ENCODE measurements at regions not wholly inside any gene's neighbourhood (a gene's known extent, or its start where the extent isn't known, plus 50 kb on each side); places are given as distances from the start of the nearest gene placed in this dataset.
"Not testable (repeated sequence)": the region's sequence is repeated elsewhere in the genome, so short reads cannot be mapped to it uniquely, and the experiment has no call there.

- no peak for DNase-seq (ENCODE audit: low read depth, low spot score)
These were observed 52.6 kb upstream of the SP8 start for GRCh38 chr7:20839196-20839735.

- no peak for DNase-seq (ENCODE audit: low read depth, low spot score)
These were observed 53.3 kb upstream of the SP8 start for GRCh38 chr7:20839987-20840386.

DNA sequence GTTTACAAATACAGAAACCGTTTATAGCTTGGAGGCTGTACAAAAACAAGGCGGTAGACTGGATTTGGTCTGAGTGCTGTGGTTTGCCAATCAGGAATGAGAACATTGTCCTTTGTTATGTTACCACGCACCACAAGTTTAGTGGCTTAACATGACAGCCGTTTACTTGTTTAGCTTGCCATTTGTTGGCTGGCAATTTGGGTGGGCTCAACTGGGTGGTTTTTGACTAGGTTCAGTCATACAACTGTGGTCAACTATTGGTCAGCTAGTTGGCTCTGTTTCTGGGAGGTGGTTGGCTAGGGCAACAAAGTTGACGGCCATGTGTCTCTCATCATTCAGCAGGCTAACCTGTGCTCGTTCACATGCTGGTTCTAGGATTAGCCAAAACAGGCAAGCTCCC, 60.1 kb upstream of the SP8 start:
- no peak for DNase-seq (ENCODE audit: low read depth, low spot score)

GRCh38 chr7:20858951-20859350, 72.3 kb upstream of the SP8 start:
- no peak for DNase-seq (ENCODE audit: low read depth, low spot score)

- DNase-seq (ENCODE audit: low read depth, low spot score) = no peak
These were observed 74.8 kb upstream of the SP8 start for GRCh38 chr7:20861468-20861867.

- DNase-seq (ENCODE audit: low read depth, low spot score) = no peak
These were observed 75.9 kb upstream of the SP8 start for GRCh38 chr7:20862554-20862953.

GRCh38 chr7:20864221-20864620, 77.5 kb upstream of the SP8 start:
- no peak for DNase-seq (ENCODE audit: low read depth, low spot score)

- no peak for DNase-seq (ENCODE audit: low read depth, low spot score)
These were observed 79.0 kb upstream of the SP8 start for GRCh38 chr7:20865684-20866083.

DNA sequence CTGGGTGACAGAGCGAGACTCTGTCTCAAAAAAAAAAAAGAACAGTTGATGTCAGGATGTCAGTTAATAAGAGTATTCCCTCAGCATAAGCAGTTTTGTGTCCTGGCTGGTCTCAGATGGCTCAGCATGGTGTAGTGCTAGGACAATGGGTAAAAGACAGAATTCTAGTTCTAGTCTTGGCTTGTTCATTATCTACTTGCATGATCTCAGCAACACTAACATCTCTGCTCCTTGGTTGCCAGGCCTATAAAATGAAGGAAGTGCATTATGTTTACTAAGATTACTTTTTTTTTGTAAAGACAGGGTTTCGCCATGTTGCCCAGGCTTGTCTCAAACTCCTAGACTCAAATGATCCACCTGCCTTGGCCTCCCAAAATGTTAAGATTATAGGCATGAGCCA, 84.3 kb upstream of the SP8 start:
- DNase-seq (ENCODE audit: low read depth, low spot score) = no peak

GRCh38 chr7:20892776-20893175, 106.1 kb upstream of the SP8 start:
- DNase-seq (ENCODE audit: low read depth, low spot score) = no peak

GRCh38 chr7:20894806-20895205, 108.1 kb upstream of the SP8 start:
- DNase-seq (ENCODE audit: low read depth, low spot score) = no peak

GRCh38 chr7:20895563-20895962, 108.9 kb upstream of the SP8 start:
- DNase-seq (ENCODE audit: low read depth, low spot score) = no peak

DNA sequence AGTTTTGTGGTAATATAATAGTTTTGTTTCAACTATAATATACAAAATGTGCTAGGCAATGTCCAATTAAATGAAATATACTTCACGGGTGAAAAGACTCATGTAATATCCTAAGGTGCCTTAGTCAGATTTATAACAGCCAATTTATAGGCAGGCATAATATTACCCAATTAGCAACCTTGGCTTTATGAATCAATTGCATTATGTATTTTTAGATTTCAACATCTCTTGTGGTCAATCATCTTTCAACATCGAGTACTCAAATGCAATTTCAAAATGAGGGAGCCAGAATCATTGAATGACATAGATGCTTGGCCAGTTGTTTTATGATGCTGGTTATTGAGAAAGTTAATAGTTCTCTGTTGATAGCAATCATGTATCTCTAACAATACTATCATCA, 110.3 kb upstream of the SP8 start:
- no peak for DNase-seq (ENCODE audit: low read depth, low spot score)

GRCh38 chr7:20906801-20907453, 120.2 kb upstream of the SP8 start:
- DNase-seq (ENCODE audit: low read depth, low spot score) = no peak

DNA sequence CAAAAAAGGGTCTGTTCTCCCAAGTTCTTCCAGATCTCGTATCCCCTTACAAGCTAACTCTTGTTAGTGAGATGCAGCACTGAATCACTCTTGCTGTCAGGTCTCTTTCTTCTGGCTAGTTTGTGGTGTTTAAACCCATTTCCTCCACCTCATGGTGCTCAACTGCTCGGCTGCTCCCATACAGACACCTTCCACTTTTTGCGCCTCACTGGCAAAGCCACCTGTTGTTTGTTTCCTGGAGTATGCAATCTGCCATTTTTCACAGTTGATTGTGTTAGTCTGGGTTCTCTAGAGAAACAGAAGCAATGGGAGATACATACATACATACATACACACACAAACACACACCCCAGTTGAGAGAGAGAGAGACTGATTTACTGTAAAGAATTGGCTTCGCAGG, 124.4 kb upstream of the SP8 start:
- DNase-seq (ENCODE audit: low read depth, low spot score) = no peak

DNA sequence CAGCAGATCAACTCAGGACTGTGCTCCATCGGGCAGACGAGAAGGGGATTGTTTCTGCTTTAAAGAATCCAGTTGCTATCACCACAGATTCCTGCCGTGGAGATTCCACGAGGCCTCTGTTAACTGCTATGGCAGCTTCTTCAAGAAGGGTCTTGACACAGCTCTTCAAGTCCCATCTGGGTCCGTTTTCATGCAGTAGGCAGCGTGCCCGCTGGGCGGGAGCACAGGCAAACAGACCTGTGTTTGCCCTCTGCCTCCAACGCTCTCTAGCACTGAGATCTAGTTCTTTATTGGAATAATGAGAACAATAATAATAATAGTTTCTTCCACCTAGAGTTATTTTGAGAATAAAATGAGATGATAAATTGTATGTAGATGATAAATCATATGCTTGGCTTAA, 127.2 kb upstream of the SP8 start:
- no peak for DNase-seq (ENCODE audit: low read depth, low spot score)

DNA sequence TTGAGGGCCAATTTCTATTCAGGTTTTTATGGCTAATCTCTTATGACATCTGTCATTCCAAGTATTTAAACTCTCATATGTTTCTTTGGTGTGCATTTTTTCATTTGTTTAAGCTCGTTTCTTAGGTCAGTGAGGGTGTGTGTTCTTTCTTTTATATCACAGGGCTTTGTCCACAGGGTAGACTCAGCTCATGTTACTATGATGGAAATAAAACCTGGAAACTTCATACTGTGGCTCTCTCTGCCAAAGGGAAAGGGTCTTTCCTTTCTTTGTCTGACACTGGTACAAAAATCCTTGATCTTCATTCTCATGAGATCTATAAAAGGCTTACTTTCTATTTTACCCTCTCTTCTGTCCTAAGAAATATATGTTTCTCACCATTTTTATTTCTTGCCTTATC, 129.6 kb upstream of the SP8 start:
- no peak for DNase-seq (ENCODE audit: low read depth, low spot score)

DNA sequence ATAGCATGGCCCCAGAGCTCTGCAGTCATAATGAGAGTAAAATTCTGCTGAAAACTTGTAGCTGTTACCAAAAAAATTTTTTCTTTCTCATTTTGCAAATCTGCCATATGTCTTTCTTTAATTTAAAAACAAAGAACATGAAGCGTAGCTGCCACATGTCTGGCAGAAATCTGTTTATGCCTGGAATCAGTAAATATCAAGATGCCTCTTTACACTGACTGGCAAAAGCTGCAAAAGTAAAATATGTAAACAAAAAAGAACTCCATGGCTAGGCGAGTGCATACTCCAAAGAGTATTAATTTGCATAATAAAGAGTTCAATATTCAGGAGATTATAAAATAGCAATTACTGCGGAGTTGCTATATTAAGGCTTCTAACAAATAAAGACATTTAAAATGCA, 130.9 kb upstream of the SP8 start:
- no peak for DNase-seq (ENCODE audit: low read depth, low spot score)

GRCh38 chr7:20918156-20918555, 131.5 kb upstream of the SP8 start:
- no peak for DNase-seq (ENCODE audit: low read depth, low spot score)

DNA sequence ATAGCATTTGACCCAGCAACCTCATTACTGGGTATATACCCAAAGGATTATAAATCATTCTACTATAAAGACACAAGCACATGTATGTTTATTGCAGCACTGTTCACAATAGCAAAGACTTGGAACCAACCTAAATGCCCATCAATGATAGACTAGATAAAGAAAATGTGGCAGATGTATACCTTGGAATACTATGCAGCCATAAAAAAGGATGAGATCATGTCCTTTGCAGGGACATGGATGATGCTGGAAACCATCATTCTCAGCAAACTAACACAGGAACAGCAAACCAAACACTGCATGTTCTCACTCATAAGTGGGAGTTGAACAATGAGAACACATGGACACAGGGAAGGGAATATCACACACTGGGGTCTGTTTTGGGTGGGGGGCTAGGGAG, 140.5 kb upstream of the SP8 start:
- DNase-seq (ENCODE audit: low read depth, low spot score) = not testable (repeated sequence)

DNA sequence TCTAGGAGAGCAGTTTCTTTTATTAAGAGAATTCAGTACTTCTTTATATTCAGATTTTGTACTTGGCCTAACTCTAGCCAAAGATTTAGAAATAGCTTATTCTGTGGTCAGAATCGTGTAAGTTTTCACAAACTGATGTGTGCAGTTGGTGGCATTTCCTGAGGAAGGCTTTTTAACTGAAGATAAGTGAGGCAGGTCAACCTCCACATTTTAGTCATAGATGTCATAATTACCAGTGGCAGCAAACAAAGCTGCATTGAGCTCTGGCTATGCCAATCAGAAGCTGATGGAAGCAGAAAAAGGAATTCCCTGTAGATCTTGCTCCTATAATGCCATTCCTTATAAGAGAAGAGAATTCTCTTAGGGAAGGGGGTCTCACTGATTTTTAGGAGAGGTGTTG, 141.3 kb upstream of the SP8 start:
- DNase-seq (ENCODE audit: low read depth, low spot score) = no peak

DNA sequence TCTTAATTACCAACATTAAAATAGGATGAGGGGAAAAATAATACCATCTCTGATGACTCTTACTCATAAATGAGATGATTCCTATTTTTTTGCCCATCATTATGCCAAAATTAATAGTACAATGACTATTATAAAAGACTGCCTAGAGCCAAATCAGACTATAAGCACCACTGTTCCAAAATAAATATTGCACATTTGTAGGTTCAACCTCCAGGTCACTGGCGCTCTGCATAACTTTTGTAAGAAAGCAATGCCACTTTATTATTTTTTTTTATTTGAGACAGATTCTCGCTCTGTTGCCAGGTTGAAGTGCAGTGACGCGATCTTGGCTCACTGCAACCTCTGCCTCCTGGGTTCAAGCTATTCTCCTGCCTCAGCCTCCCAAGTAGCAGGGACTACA, 142.5 kb upstream of the SP8 start:
- no peak for DNase-seq (ENCODE audit: low read depth, low spot score)

DNA sequence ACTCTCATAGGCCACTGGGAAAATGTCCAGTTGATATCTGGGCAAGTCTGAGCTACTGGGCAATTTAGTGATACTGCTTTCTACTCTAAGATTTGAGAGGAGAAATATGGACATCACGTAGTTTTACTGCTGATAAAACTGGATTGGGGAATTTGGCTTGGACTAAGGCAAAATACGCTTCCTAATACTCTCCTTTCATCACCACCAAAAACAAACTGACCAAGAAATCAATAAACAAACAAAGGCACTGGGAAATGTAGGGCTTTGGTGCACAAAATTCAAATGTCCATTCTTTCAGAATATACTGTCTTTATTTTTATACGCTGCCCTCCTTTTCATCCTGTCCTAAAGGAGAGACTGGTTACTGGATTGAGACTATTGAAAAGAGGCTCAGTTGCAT, 145.1 kb upstream of the SP8 start:
- DNase-seq (ENCODE audit: low read depth, low spot score) = no peak
